K562 (cell line): ENCODE measurements at regions not wholly inside any gene's neighbourhood (a gene's known extent, or its start where the extent isn't known, plus 50 kb on each side); places are given as distances from the start of the nearest gene placed in this dataset.

Source experiments
- KLF16 ChIP-seq: IDR thresholded peaks from 2 replicates; pipeline ENCODE4 v1.6.1; 2016; ENCODE audit warnings: antibody characterized with exemption
- ZNF318 ChIP-seq, 2 experiments: fragments of 450-650 bp; IDR thresholded peaks; 2 replicates each; pipeline ENCODE4 v1.6.1; 2016; ENCODE audit warnings: mild to moderate bottlenecking in 2 of 2, borderline replicate concordance in 1 of 2, low read depth in 1 of 2, moderate library complexity in 1 of 2
- TF ChIP-seq, protein P1 (sequence below): fragments of 250-450 bp; sonication (Bioruptor Pico); IDR thresholded peaks from 2 replicates; pipeline ENCODE4 v1.8.0; 2021; ENCODE audit warnings: moderate library complexity, mild to moderate bottlenecking, inconsistent platforms
- TF ChIP-seq, protein P2 (sequence below): sonication (generic); formaldehyde crosslinking; IDR thresholded peaks from 2 replicates; pipeline ENCODE4 v1.5.0; 2020; ENCODE audit warnings: missing genetic modification reagents
- TF ChIP-seq, protein P3 (sequence below): fragments of 250-450 bp; sonication (Bioruptor Pico); IDR thresholded peaks from 2 replicates; pipeline ENCODE4 v1.4.0; 2020; ENCODE audit warnings: mild to moderate bottlenecking, moderate library complexity

DNA sequence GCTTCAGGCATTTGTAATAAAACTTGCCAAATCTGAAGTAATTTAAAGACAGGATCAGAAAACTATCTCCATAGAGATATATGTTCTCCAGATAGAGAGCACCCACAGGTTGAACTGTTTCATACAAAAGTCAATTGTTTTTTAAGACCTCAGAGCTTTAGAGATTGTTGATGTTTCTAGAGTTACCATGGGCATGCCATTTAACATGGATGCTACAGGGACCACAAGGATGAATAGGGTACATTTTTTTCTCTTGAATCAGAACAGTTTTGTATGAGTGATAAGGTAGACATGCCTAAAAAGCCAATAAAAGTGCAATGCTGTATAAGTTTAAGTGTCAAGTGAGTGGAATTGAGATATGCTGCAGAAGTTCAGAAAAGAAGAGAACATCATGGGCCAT is 511.0 kb upstream of the CAMK1G start (continued):
- TF ChIP-seq ZNF318 (IDR thresholded peaks at IDR 0.05; ENCODE audit: borderline replicate concordance in 1 of 2, low read depth in 1 of 2) = no peak
- TF ChIP-seq, protein P1, sequence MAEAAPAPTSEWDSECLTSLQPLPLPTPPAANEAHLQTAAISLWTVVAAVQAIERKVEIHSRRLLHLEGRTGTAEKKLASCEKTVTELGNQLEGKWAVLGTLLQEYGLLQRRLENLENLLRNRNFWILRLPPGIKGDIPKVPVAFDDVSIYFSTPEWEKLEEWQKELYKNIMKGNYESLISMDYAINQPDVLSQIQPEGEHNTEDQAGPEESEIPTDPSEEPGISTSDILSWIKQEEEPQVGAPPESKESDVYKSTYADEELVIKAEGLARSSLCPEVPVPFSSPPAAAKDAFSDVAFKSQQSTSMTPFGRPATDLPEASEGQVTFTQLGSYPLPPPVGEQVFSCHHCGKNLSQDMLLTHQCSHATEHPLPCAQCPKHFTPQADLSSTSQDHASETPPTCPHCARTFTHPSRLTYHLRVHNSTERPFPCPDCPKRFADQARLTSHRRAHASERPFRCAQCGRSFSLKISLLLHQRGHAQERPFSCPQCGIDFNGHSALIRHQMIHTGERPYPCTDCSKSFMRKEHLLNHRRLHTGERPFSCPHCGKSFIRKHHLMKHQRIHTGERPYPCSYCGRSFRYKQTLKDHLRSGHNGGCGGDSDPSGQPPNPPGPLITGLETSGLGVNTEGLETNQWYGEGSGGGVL (CRISPR knock-in tag) = no peak
- TF ChIP-seq, protein P2, sequence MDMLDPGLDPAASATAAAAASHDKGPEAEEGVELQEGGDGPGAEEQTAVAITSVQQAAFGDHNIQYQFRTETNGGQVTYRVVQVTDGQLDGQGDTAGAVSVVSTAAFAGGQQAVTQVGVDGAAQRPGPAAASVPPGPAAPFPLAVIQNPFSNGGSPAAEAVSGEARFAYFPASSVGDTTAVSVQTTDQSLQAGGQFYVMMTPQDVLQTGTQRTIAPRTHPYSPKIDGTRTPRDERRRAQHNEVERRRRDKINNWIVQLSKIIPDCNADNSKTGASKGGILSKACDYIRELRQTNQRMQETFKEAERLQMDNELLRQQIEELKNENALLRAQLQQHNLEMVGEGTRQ (CRISPR knock-in tag) = no peak
- no peak for TF ChIP-seq KLF16
- TF ChIP-seq, protein P3, sequence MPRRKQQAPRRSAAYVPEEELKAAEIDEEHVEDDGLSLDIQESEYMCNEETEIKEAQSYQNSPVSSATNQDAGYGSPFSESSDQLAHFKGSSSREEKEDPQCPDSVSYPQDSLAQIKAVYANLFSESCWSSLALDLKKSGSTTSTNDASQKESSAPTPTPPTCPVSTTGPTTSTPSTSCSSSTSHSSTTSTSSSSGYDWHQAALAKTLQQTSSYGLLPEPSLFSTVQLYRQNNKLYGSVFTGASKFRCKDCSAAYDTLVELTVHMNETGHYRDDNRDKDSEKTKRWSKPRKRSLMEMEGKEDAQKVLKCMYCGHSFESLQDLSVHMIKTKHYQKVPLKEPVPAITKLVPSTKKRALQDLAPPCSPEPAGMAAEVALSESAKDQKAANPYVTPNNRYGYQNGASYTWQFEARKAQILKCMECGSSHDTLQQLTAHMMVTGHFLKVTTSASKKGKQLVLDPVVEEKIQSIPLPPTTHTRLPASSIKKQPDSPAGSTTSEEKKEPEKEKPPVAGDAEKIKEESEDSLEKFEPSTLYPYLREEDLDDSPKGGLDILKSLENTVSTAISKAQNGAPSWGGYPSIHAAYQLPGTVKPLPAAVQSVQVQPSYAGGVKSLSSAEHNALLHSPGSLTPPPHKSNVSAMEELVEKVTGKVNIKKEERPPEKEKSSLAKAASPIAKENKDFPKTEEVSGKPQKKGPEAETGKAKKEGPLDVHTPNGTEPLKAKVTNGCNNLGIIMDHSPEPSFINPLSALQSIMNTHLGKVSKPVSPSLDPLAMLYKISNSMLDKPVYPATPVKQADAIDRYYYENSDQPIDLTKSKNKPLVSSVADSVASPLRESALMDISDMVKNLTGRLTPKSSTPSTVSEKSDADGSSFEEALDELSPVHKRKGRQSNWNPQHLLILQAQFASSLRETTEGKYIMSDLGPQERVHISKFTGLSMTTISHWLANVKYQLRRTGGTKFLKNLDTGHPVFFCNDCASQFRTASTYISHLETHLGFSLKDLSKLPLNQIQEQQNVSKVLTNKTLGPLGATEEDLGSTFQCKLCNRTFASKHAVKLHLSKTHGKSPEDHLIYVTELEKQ (CRISPR knock-in tag) = no peak
